ENCODE measurements at regions not wholly inside any gene's neighbourhood (a gene's known extent, or its start where the extent isn't known, plus 50 kb on each side); places are given as distances from the start of the nearest gene placed in this dataset.

- H3K4me3 ChIP-seq (replicated peaks in 1 of 4; ENCODE audit: control extremely low read depth in 1 of 4, insufficient read depth in 1 of 4, low read depth in 3 of 4, low read length in 4 of 4), result no peak overlapping the region
- no peaks in the 10 kb centered on the region for H3K9me3 ChIP-seq (ENCODE audit: control insufficient read depth, insufficient read depth, low read depth, low read length)
- no peaks in the 10 kb centered on the region for H4K20me1 ChIP-seq (ENCODE audit: control insufficient read depth, extremely low read depth, insufficient read depth, low read length)
- no peak for DNase-seq (ENCODE audit: low read depth in 2 of 2)
- H3K9ac ChIP-seq (ENCODE audit: insufficient read depth, low read length), result no peak overlapping the region
- no peak overlapping the region for H3K4me2 ChIP-seq (ENCODE audit: extremely low read depth, insufficient read depth, low read length)
- H3K36me3 ChIP-seq (ENCODE audit: control insufficient read depth, insufficient read depth, low read length), result no peaks in the 10 kb centered on the region
- H3K4me1 ChIP-seq (ENCODE audit: control insufficient read depth, extremely low read depth, insufficient read depth, low read length), result no peaks in the 10 kb centered on the region
- H3K79me2 ChIP-seq (ENCODE audit: control insufficient read depth, insufficient read depth, low read length), result no peaks in the 10 kb centered on the region
- no peak overlapping the region for H3K27ac ChIP-seq (ENCODE audit: insufficient read depth, low read length)
- no peaks in the 10 kb centered on the region for H3K27me3 ChIP-seq (ENCODE audit: control insufficient read depth, insufficient read depth, low read length)
- H2AFZ ChIP-seq (ENCODE audit: low read length), result no peak overlapping the region
- TF ChIP-seq CTCF (conservative IDR thresholded peaks at IDR 0.05 in 1 of 2, IDR thresholded peaks at IDR 0.05 in 1 of 2; ENCODE audit: low read depth in 1 of 2, low read length in 2 of 2), result no peak
- TF ChIP-seq EZH2 (IDR thresholded peaks at IDR 0.05; ENCODE audit: low read length, missing control alignments), result no peak
Observed at GRCh38 chr5:54851449-54851848, 133.9 kb downstream of the ESM1 start.

GRCh38 chr5:54848581-54848980, 136.8 kb downstream of the ESM1 start:
- no peaks in the 10 kb centered on the region for H3K36me3 ChIP-seq (ENCODE audit: control insufficient read depth, insufficient read depth, low read length)
- no peak overlapping the region for H2AFZ ChIP-seq (ENCODE audit: low read length)
- H3K9ac ChIP-seq (ENCODE audit: insufficient read depth, low read length), result no peak overlapping the region
- H3K9me3 ChIP-seq (ENCODE audit: control insufficient read depth, insufficient read depth, low read depth, low read length), result no peaks in the 10 kb centered on the region
- no peak overlapping the region for H3K27ac ChIP-seq (ENCODE audit: insufficient read depth, low read length)
- no peaks in the 10 kb centered on the region for H3K79me2 ChIP-seq (ENCODE audit: control insufficient read depth, insufficient read depth, low read length)
- H3K4me1 ChIP-seq (ENCODE audit: control insufficient read depth, extremely low read depth, insufficient read depth, low read length), result peaks cover 9% of the 10 kb centered on the region
- no peaks in the 10 kb centered on the region for H4K20me1 ChIP-seq (ENCODE audit: control insufficient read depth, extremely low read depth, insufficient read depth, low read length)
- H3K4me3 ChIP-seq (replicated peaks in 1 of 4; ENCODE audit: control extremely low read depth in 1 of 4, insufficient read depth in 1 of 4, low read depth in 3 of 4, low read length in 4 of 4), result no peak overlapping the region
- no peak overlapping the region for H3K4me2 ChIP-seq (ENCODE audit: extremely low read depth, insufficient read depth, low read length)
- DNase-seq (ENCODE audit: low read depth in 2 of 2), result no peak
- no peaks in the 10 kb centered on the region for H3K27me3 ChIP-seq (ENCODE audit: control insufficient read depth, insufficient read depth, low read length)
- no peak for TF ChIP-seq EZH2 (IDR thresholded peaks at IDR 0.05; ENCODE audit: low read length, missing control alignments)
- TF ChIP-seq CTCF (conservative IDR thresholded peaks at IDR 0.05 in 1 of 2, IDR thresholded peaks at IDR 0.05 in 1 of 2; ENCODE audit: low read depth in 1 of 2, low read length in 2 of 2), result no peak

GRCh38 chr5:54845567-54845941, 139.8 kb downstream of the ESM1 start:
- peak; percentile 52 to 74 for DNase-seq (ENCODE audit: low read depth in 2 of 2)
- Histone ChIP-seq H3K4me3 (replicated peaks in 1 of 4; ENCODE audit: control extremely low read depth in 1 of 4, insufficient read depth in 1 of 4, low read depth in 3 of 4, low read length in 4 of 4) (no peak overlapping the region), H3K4me2 (ENCODE audit: extremely low read depth, insufficient read depth, low read length) (peak overlapping the region; percentile 13), H3K36me3 (ENCODE audit: control insufficient read depth, insufficient read depth, low read length) (no peaks in the 10 kb centered on the region), H3K79me2 (ENCODE audit: control insufficient read depth, insufficient read depth, low read length) (no peaks in the 10 kb centered on the region), H3K27me3 (ENCODE audit: control insufficient read depth, insufficient read depth, low read length) (no peaks in the 10 kb centered on the region), H3K27ac (ENCODE audit: insufficient read depth, low read length) (no peak overlapping the region), H3K9ac (ENCODE audit: insufficient read depth, low read length) (no peak overlapping the region), H3K9me3 (ENCODE audit: control insufficient read depth, insufficient read depth, low read depth, low read length) (no peaks in the 10 kb centered on the region), H3K4me1 (ENCODE audit: control insufficient read depth, extremely low read depth, insufficient read depth, low read length) (peaks cover 9% of the 10 kb centered on the region), H4K20me1 (ENCODE audit: control insufficient read depth, extremely low read depth, insufficient read depth, low read length) (no peaks in the 10 kb centered on the region), H2AFZ (ENCODE audit: low read length) (no peak overlapping the region)
- TF ChIP-seq CTCF (conservative IDR thresholded peaks at IDR 0.05 in 1 of 2, IDR thresholded peaks at IDR 0.05 in 1 of 2; ENCODE audit: low read depth in 1 of 2, low read length in 2 of 2), result peak; percentile 12 to 13
- TF ChIP-seq EZH2 (IDR thresholded peaks at IDR 0.05; ENCODE audit: low read length, missing control alignments), result no peak
